ENCODE measurements at regions not wholly inside any gene's neighbourhood (a gene's known extent, or its start where the extent isn't known, plus 50 kb on each side); places are given as distances from the start of the nearest gene placed in this dataset.

- Histone ChIP-seq H3K4me2 (no peak overlapping the region), H3K4me3 (no peak overlapping the region), H3K4me1 (no peaks in the 10 kb centered on the region), H3K9me3 (no peaks in the 10 kb centered on the region), H3K27ac (no peak overlapping the region)
- DNase-seq (ENCODE audit: low read depth in 1 of 2, low spot score in 1 of 2): no peak
- CTCF ChIA-PET: no interaction called here
- no peak for ATAC-seq
- 29% methylated on average over 3 of the region's 3 CpGs for WGBS (ENCODE audit: missing lambda C conversion rate)
- POLR2A ChIA-PET: no interaction called here
- TF ChIP-seq PBX3 (IDR thresholded peaks at IDR 0.05): no peak
- TF ChIP-seq CEBPB (IDR thresholded peaks at IDR 0.05): no peak
- TF ChIP-seq SREBF2 (IDR thresholded peaks at IDR 0.05): no peak
- no peak for TF ChIP-seq SMC3 (IDR thresholded peaks at IDR 0.05)
- TF ChIP-seq TFCP2L1 (CRISPR knock-in tag; IDR thresholded peaks at IDR 0.05): no peak
- TF ChIP-seq NFE2L2 (conservative IDR thresholded peaks at IDR 0.05; ENCODE audit: low read length): no peak
- TF ChIP-seq NPAS2 (CRISPR knock-in tag; IDR thresholded peaks at IDR 0.05; ENCODE audit: borderline replicate concordance): no peak
- TF ChIP-seq RARB (CRISPR knock-in tag; IDR thresholded peaks at IDR 0.05): no peak
- TF ChIP-seq NR3C1 (IDR thresholded peaks at IDR 0.05): no peak
- TF ChIP-seq ESRRA (IDR thresholded peaks at IDR 0.05; ENCODE audit: borderline replicate concordance, low read length): no peak
- no peak for TF ChIP-seq RCOR1 (IDR thresholded peaks at IDR 0.05; ENCODE audit: low read depth, low read length)
- no peak for TF ChIP-seq E2F6 (IDR thresholded peaks at IDR 0.05; ENCODE audit: borderline replicate concordance, low read depth)
- no peak for TF ChIP-seq ZSCAN20 (CRISPR knock-in tag; IDR thresholded peaks at IDR 0.05)
- TF ChIP-seq, protein P1, sequence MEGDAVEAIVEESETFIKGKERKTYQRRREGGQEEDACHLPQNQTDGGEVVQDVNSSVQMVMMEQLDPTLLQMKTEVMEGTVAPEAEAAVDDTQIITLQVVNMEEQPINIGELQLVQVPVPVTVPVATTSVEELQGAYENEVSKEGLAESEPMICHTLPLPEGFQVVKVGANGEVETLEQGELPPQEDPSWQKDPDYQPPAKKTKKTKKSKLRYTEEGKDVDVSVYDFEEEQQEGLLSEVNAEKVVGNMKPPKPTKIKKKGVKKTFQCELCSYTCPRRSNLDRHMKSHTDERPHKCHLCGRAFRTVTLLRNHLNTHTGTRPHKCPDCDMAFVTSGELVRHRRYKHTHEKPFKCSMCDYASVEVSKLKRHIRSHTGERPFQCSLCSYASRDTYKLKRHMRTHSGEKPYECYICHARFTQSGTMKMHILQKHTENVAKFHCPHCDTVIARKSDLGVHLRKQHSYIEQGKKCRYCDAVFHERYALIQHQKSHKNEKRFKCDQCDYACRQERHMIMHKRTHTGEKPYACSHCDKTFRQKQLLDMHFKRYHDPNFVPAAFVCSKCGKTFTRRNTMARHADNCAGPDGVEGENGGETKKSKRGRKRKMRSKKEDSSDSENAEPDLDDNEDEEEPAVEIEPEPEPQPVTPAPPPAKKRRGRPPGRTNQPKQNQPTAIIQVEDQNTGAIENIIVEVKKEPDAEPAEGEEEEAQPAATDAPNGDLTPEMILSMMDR (IDR thresholded peaks at IDR 0.05): no peak
- TF ChIP-seq EHF (CRISPR knock-in tag; IDR thresholded peaks at IDR 0.05): no peak
- no peak for TF ChIP-seq CHD2 (IDR thresholded peaks at IDR 0.05; ENCODE audit: low read length, partially characterized antibody)
- no peak for TF ChIP-seq HEYL (CRISPR knock-in tag; IDR thresholded peaks at IDR 0.05)
- TF ChIP-seq FOSB (CRISPR knock-in tag; IDR thresholded peaks at IDR 0.05): no peak
- TF ChIP-seq ZC3H11A (IDR thresholded peaks at IDR 0.05): no peak
- FAIRE-seq: no peak
Observed at GRCh38 chr7:136140469-136140868, 163.3 kb upstream of the MTPN start.

DNA sequence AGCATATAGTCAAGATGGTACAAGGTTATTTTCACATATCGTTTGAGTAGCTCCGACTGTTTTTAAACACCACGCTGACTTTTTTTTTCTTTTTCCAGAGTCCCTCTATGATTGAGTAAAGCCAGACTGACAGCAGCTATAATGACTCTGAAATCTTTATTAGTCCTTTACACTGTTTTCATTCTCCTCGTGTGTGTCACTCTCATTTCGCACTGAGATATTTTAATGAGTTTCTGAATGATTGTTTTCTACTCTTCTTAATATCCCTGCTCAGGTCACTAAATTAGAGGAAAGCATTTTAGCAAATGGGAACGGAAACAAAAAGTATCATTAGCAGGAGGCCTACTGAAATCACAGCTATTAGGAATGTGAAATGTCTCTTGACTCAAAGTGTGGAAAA is 162.3 kb upstream of the MTPN start:
- ChIA-PET POLR2A (no interaction called here), CTCF (interaction anchor here (0.8 to 0.9 kb wide), 2 partner anchors 16 to 865 kb away, joined by 3 read pairs; no protein-coding TSS in a partner anchor)
- no peaks in the 10 kb centered on the region for H3K4me1 ChIP-seq
- ATAC-seq (no peak), FAIRE-seq (no peak), DNase-seq (ENCODE audit: low read depth in 1 of 2, low spot score in 1 of 2) (no peak)
- no peak overlapping the region for H3K4me2 ChIP-seq
- no peaks in the 10 kb centered on the region for H3K9me3 ChIP-seq
- TF ChIP-seq SMC3 (IDR thresholded peaks at IDR 0.05) (no peak), E2F6 (IDR thresholded peaks at IDR 0.05; ENCODE audit: borderline replicate concordance, low read depth) (no peak), USF2 (IDR thresholded peaks at IDR 0.05) (no peak), BCL3 (IDR thresholded peaks at IDR 0.05) (no peak), GATA3 (IDR thresholded peaks at IDR 0.05; ENCODE audit: borderline replicate concordance) (no peak), EHF (CRISPR knock-in tag; IDR thresholded peaks at IDR 0.05) (no peak), CHD2 (IDR thresholded peaks at IDR 0.05; ENCODE audit: low read length, partially characterized antibody) (no peak), RAD21 (conservative IDR thresholded peaks at IDR 0.05 in 1 of 2, IDR thresholded peaks at IDR 0.05 in 1 of 2) (no peak), POLR2A (IDR thresholded peaks at IDR 0.05; ENCODE audit: low read length) (no peak), CBX2 (IDR thresholded peaks at IDR 0.05; ENCODE audit: borderline replicate concordance, low read depth) (no peak), NPAS2 (CRISPR knock-in tag; IDR thresholded peaks at IDR 0.05; ENCODE audit: borderline replicate concordance) (no peak), CHD4 (IDR thresholded peaks at IDR 0.05; ENCODE audit: borderline replicate concordance) (no peak), CBX8 (IDR thresholded peaks at IDR 0.05) (no peak), EHMT2 (IDR thresholded peaks at IDR 0.05; ENCODE audit: low read depth) (no peak)
- TF ChIP-seq, protein P2, sequence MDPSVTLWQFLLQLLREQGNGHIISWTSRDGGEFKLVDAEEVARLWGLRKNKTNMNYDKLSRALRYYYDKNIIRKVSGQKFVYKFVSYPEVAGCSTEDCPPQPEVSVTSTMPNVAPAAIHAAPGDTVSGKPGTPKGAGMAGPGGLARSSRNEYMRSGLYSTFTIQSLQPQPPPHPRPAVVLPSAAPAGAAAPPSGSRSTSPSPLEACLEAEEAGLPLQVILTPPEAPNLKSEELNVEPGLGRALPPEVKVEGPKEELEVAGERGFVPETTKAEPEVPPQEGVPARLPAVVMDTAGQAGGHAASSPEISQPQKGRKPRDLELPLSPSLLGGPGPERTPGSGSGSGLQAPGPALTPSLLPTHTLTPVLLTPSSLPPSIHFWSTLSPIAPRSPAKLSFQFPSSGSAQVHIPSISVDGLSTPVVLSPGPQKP (IDR thresholded peaks at IDR 0.05; ENCODE audit: low read depth, low read length): no peak
- 22% methylated on average over 6 of the region's 6 CpGs for WGBS (ENCODE audit: missing lambda C conversion rate)
- no peak overlapping the region for H3K27ac ChIP-seq
- H3K4me3 ChIP-seq: no peak overlapping the region
